Kidney epithelial cell (primary cell): ENCODE measurements at regions not wholly inside any gene's neighbourhood (a gene's known extent, or its start where the extent isn't known, plus 50 kb on each side); places are given as distances from the start of the nearest gene placed in this dataset.

Source experiments
- DNase-seq: peaks from one replicate; pipeline ENCODE4 v3.0.0-alpha.2; 2010; ENCODE audit warnings: low read depth
- H3K27me3 ChIP-seq: 2 replicates; pipeline ENCODE4 v1.6.0; 2011; ENCODE audit warnings: low read length; ENCODE audit not compliant: control insufficient read depth, insufficient read depth
- H3K36me3 ChIP-seq: 2 replicates; pipeline ENCODE4 v1.5.1; 2011; ENCODE audit warnings: low read length; ENCODE audit not compliant: control insufficient read depth, insufficient read depth
- H3K4me3 ChIP-seq: 2 replicates; pipeline ENCODE4 v1.5.1; 2011; ENCODE audit warnings: low read depth, mild to moderate bottlenecking, control low read depth, low read length
- CTCF ChIP-seq: IDR thresholded peaks from 2 replicates; pipeline ENCODE4 v1.5.1; 2011; ENCODE audit warnings: mild to moderate bottlenecking, moderate library complexity, low read length, control low read depth, inconsistent platforms; ENCODE audit not compliant: insufficient read depth, poor library complexity, severe bottlenecking

DNA sequence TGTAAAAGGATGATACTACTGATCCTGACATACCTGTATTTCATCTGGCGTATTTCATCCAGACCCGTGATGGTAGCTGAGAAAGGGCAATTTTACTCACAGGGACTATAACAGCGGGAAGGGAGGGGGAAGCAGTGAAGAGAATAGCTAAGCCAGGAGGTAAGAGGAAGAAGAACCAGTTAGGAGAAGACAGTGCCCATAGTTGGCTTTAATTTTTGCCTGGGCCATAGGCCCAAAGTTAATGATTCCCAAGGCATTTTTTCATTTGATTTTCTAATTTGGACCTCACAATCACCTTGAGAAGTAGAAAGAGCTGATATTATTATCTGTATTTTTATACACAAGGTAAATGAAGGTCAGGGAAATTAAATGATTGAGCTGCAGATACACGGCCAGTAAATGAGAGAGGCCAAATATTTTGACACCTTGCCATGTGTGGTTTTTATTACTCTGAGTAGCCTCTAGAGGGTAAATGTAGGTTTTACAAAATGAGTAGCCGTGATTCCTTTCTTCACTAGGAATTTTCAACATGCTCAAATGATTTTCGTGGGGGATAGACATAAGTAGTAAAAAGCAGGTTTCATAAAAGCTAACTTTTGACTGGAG, 382.2 kb downstream of the FUT8 start:
- Histone ChIP-seq H3K4me3 (no peak overlapping the region), H3K27me3 (no peaks in the 10 kb centered on the region), H3K36me3 (no peaks in the 10 kb centered on the region)
- TF ChIP-seq CTCF = no peak
- DNase-seq = no peak

DNA sequence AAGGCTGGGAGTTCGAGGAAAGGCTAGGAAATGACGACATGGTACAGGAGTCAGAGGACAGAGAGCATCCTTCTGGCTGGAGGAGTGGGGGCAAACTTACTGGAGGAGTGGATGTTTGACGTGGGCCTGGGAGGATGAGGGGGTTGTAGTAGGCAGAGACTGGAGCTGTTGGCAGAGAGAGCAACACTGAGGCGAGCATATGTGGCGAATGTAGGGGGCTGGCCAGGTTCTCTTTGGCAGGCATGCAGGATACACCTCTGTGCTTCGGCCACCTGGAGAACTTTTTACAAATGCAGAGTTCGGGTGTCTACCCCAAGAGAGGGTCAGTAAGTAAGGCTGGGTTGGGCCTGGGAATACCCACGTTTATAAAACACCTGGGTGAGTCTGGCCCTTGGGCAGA, 385.7 kb downstream of the FUT8 start:
- H3K36me3 ChIP-seq = no peaks in the 10 kb centered on the region
- H3K4me3 ChIP-seq = no peak overlapping the region
- TF ChIP-seq CTCF = no peak
- no peaks in the 10 kb centered on the region for H3K27me3 ChIP-seq
- DNase-seq = no peak

DNA sequence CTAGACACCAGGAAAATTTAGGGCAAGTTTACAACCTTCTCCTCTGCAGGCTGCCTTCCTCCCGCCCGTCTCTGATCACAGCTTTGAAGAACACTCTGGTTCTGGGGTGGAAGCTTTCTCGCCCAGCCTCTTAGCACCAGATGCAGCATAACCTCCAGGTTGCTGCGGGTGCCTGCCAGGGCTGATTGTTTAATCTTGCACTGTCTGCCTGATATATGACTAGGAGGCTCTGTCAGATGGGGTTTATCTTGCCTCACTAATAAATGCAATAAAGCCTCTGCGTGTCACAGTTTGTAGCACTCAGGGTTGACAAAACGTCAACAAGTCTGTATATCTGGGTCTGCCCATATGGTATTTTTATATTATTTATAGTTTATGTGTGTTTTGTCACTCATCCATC, 388.2 kb downstream of the FUT8 start:
- H3K36me3 ChIP-seq = no peaks in the 10 kb centered on the region
- no peak for DNase-seq
- TF ChIP-seq CTCF = no peak
- H3K27me3 ChIP-seq = peaks cover 2% of the 10 kb centered on the region
- H3K4me3 ChIP-seq = no peak overlapping the region

- peaks cover 2% of the 10 kb centered on the region for H3K27me3 ChIP-seq
- H3K36me3 ChIP-seq = no peaks in the 10 kb centered on the region
- TF ChIP-seq CTCF = no peak
- no peak overlapping the region for H3K4me3 ChIP-seq
- no peak for DNase-seq
These were observed 389.7 kb downstream of the FUT8 start for GRCh38 chr14:65802196-65802595.

- TF ChIP-seq CTCF = no peak
- H3K36me3 ChIP-seq = no peaks in the 10 kb centered on the region
- peaks cover 2% of the 10 kb centered on the region for H3K27me3 ChIP-seq
- no peak for DNase-seq
- no peak overlapping the region for H3K4me3 ChIP-seq
These were observed 391.4 kb downstream of the FUT8 start for GRCh38 chr14:65803885-65804284.

- peaks cover 2% of the 10 kb centered on the region for H3K27me3 ChIP-seq
- DNase-seq = no peak
- H3K4me3 ChIP-seq = no peak overlapping the region
- no peak for TF ChIP-seq CTCF
- no peaks in the 10 kb centered on the region for H3K36me3 ChIP-seq
These were observed 392.0 kb downstream of the FUT8 start for GRCh38 chr14:65804439-65805112.
